Activated CD4-positive, alpha-beta T cell treated with anti-CD3 and anti-CD28 coated beads, Interleukin-2, Interleukin-4, amounts not matched to agents 100 ng/mL and 50 ng/mL, durations not matched to agents 16 hours and 8 hours (primary cell): ENCODE measurements at regions not wholly inside any gene's neighbourhood (a gene's known extent, or its start where the extent isn't known, plus 50 kb on each side); places are given as distances from the start of the nearest gene placed in this dataset.
"Not testable (repeated sequence)": the region's sequence is repeated elsewhere in the genome, so short reads cannot be mapped to it uniquely, and the experiment has no call there.

ENCODE experiments used
- DNase-seq: peaks from one replicate; pipeline ENCODE4 v3.0.0-alpha.2; 2020; ENCODE audit warnings: low spot score

DNA sequence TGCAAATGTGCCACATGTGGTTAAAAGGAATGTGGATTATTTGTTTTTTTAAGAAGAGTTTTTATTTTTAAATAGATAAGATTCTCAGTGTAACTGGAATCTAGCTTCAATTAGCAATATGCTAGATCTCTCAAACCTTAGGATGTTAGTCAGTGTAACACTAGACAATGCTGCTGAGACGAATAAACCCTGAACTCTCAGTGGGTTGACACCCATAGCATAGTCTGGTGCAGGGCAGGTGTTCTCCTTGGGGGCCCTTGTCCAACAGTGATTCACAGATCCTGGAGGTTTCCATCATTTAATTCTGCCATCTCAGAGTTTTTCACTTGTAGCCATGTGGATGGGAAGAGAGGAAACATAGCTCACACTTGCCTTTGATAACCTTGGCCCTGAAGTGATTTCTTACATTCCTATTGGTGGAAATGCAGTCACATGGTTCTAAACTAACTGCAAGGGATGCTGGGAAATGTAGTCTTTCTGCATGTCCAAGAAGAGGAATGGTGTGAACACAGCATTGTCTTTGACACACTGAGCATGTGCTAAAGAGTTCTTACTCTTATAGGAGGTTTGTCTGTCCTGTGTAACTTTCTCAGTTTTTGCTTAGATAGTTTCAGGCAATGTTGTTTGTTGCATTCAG lies 110.4 kb upstream of the EEF2KMT start:
- DNase-seq, result peak; percentile 42

DNA sequence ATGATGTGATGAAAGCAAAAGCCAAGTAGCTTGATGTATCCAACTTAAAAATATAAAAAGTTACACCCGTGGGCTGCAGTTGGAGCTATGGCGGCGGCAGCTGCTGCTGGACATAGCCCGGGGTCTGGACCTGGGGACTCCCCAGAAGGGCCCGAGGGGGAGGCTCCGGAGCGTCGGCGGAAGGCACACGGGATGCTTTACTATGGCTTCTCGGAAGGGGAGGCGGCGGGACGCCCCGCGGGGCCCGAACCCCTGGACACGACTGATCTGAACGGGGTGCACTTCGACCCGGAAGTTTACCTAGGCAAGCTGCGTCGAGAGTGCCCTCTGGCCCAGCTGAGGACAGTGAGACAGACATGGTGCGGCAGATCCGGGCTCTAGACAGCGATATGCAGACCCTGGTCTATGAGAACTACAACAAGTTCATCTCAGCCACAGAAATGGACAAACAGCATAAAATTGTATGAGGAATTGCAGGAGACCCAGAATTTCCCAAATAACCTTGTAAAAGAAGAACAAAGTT lies 109.5 kb upstream of the EEF2KMT start:
- DNase-seq, result no peak

DNA sequence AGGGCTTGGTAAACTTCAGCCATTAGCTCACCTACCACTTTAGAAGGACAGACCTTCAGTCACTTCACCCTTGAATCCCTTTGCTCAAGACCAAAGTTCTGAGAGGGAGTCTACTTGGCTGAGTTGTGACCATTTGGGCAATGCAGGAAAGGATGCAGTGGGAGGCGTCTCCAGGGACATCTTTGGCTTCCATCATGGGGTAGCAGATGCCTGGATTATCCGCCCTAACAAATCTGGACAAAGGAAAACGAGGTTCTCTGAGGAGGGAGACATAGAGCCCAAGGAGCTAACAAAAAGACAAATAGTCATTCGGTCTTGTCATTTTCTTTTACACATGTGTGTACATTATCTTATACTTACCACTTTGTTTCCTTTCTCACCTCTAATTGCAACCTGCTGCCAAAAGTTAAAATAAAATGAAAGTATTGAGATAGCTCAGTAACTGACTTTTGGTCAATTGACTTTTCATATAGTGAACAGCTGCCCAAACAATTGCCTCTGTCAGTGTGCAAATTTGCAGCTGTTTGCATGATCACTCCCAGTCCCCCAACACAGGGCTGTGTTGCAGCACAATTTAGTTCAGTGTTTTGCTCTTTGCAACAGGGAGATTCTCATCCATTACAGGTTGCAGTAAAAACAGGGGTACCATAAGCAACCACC lies 108.9 kb upstream of the EEF2KMT start:
- no peak for DNase-seq

DNA sequence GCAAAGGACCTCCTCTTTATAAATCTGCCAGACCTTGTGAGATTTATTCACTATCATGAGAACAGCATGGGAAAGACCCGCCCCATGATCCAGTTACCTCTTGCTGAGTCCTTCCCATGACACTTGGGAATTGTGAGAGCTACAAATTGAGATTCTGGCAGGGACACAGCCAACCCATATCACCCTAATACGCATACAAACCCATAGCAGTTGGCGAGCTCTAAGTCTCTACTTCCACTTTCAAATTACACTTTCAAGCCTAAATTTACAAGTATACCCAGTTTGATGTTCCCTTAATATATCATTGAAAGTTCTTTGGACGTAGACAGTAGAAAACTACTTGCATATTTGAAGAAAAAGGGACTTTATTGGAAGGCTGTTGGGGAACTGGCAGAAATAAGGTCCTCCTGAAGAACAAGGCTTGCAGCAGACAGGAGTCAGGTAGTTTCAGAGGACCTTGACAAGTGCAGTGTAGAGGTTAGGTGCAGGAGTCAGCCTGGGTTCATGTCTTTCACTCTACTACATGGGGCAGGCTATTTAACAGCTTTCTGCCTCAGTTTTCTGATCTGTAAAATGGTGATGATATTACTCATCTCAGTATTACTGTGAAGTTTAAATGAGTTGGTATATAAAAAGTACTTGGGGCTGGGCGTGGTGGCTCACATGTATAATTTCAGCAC lies 107.9 kb upstream of the EEF2KMT start:
- DNase-seq, result no peak

DNA sequence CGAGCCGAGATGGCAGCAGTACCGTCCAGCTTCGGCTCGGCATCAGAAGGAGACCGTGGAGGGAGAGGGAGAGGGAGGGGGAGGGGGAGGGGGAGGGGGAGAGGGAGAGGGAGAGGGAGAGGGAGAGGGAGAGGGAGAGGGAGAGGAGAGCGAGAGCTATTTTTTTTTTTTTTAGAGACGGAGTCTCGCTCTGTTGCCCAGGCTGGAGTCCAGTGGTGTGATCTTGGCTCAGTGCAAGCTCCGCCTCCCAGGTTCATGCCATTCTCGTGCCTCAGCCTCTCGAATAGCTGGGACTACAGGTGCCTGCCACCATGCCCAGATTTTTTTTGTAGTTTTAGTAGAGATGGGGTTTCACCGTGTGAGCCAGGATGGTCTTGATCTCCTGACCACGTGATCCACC lies 106.1 kb upstream of the EEF2KMT start:
- not testable (repeated sequence) for DNase-seq

DNA sequence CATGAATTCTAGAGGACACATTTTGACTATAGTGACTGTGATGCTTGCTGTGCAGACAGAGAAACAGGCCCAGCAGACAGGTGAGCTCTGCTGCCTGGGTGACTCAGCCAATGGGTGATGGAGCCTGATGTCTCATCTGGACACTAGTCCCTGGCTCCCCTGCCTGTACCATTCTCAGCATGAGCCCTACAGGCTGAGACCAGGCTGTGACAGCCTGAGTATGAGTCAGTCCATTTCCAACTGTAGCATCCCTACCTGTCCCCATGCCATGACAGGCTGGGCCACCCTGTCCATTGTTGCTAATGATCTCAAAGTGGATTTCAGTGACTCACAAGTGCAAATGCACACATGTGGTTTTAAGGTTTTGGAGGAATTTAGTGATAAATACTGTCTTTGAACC lies 102.5 kb upstream of the EEF2KMT start:
- DNase-seq, result no peak

DNA sequence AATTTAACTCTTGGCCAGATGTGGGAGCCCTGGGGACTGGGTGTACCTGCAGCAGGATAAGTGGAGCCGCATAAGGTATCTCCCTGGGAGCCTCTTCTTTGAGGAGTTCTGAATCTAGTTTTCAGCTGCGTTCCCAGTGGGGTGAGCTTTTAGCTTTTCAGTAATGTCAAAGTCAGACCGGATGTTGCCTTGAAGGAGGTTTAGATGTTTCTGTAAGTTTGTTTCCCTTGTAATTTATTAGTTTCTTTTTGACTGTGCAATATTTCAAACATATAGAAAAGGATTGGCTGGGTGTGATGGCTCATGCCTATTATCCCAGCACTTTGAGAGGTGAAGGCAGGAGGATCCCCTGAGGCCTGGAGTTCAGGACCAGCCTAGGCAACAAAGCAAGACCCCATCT lies 98.6 kb upstream of the EEF2KMT start:
- DNase-seq, result no peak

DNA sequence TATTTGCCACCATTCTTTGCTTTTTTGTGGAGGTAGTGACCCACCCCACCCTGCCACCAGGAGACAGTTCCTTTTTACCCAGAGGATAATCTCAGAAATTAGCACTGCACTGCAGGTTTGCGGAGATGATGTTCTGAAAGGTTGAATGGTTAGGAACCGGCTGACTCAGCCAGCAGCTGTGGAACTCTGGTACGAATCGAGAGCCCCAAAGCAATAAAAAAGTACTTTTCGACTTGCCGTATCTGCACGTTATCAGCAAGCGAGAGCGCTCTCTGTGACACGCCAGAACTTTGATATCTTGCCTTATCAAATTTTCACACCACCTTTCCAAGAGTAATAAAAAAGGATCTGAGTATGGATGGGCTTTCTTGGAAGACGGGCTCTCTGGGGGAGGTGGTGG lies 96.3 kb upstream of the EEF2KMT start:
- no peak for DNase-seq

DNA sequence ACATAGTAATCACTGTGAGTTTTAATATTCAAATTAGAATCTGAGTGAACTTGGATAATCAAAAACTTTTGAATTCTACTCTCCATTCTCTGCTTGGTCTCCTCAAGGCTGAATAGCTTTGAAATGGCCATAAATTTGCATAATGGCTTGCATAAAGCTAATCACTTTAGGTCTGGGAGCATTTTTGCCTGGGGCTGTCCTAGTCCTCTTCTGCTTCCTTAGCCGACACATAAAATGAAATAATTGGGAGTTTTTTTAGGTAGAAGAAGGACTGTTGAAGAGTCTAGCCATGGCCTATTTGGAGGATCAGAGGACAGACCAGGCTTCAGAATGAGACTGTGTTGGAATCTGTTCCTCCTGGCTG lies 91.4 kb upstream of the EEF2KMT start:
- no peak for DNase-seq

DNA sequence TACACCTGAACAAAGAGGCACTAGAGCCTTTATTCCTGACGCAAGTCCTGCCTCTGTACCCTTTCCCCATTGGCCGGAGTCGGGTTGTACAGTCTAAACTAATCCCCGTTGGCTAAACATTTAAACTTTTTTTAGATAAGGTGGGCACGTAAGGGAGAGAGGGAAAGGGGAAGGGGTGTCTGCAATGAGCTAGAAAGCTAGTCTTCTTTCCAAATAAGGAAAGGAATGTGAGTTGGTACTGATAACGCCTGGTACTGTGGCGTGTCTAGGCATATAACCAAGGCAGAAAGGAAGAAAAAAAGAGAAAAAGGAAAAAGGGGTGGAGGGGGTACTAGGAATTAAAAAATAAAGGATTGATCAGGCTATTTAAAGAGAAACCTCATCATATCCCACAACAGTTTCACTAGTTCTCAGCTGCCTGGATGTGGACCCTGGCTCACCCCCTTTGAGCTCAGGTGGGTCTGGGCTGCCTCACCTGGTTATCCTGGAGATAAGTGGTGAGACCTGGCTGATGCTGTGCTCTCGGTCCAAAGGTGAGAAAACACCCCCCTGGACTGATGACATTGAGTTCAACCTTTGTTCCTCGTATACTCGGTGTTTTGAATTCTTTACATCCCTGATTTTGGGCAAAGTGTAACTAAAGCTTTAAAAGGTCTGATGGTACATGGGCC lies 90.9 kb upstream of the EEF2KMT start:
- no peak for DNase-seq

DNA sequence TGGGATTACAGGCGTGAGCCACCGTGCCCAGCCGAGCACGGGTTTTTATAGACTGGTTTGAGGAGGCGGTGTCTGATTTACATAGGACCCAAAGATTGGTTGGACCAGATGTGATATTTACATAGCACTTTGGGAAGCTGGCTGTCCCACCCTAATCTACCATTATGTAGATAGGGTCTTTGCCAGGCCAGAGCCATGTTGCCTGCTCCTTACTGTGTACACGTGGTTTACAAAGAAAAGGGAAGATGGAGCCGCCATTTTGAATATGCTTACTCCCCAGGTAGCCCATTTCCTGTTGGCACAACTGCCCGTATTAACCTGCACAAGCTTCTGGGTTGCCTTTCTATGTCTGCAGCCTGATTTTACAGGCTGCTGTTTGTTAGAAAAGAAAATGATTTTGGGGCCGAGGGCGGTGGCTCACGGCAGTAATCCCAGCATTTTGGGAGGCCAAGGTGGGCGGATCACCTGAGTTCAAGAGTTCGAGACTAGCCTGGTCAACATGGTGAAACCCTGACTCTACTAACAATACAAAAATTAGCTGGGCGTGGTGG lies 89.9 kb upstream of the EEF2KMT start:
- no peak for DNase-seq

DNA sequence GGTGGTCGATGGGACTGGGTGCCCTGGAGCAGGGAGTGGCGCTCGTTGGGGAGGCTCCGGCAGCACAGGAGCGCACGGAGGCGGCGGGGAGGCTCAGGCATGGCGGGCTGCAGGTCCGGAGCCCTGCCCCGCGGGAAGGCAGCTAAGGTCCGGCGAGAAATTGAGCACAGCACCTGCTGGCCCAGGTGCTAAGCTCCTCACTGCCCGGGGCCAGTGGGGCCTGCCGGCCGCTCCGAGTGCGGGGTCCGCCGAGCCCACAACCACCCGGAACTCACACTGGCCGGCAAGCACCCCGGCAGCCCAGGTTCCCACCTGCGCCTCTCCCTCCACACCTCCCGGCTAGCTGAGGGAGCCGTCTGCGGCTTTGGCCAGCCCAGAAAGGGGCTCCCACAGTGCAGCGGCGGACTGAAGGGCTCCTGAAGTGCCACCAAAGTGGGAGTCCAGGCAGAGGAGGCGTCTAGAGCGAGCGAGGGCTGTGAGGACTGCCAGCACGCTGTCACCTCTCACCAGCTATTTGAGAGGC lies 88.8 kb upstream of the EEF2KMT start:
- no peak for DNase-seq

DNA sequence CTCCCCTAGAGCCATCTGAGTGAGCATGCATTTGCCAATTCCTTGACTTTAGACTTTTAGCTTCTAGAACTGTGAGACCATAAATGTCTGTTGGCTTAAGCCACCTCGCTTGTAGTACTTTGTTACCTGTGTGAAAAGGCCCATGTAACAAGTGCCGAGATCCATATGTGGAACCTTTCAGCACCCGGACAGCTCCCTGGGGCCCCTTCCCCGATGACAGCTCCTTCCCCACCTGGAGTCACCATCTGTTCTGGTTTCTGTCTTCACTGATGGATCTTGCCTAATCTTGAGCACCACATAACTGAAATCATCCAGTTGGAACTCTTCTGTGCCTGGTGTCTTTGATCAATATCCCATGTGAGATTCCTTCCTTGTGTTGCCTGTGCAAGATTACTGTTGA lies 78.9 kb upstream of the EEF2KMT start:
- DNase-seq, result no peak

DNA sequence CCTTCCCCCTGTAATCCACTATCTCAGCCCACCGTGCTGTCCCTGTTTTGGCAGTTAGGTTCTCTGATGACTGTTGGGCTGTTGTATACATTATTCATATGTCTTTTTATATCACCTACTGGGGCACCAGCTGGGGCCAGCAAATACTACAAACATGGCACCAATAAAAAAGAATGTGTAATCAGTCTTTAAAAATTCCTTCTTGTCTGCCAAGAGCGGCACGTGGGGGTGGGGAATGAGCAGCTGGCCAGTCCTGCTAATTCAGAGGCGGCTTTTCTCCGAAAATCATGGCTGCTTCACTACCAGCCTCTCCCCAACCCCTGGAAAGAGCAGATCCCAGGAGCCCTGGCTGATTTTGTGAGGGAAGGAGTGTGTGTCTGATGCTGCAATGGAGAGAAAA lies 77.7 kb upstream of the EEF2KMT start:
- DNase-seq, result no peak

DNA sequence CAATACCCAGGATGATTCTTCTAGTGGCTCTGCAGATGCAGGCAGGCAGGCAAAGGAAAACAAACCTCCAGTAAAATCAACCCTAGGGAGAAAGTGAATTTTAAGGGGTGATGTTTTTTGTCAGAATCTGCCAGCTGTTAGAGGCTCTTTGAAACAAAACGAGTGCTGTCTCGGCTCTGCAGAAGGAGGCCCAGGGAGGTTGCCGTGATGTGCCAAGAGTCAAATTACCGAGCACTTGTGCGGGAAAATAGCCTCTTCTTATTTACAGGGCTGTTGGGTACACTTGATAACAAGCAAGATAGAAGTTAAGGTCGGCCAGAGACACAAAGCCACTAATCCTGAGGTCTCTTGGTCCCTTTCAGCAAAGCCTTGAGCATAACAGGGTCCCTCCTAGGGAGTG lies 68.9 kb upstream of the EEF2KMT start:
- DNase-seq, result no peak

DNA sequence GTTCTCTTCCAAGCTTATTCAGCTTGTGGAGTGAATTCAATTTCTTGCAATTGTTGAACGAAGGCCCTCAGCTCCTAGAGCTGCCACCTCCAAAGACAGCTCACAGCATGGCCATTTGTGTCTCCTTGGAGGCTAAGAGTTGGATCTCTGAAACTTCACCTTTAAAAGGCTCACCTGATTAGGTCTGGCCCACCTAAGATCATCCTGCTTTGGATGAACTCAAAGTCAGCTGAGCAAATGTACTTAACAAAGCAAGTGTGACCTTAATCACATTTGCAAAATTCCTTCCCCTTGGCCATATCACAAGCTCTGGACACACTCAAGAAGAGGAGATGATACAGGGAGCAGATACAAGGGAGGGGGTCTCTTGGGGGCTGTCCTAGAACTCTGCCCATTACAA lies 67.8 kb upstream of the EEF2KMT start:
- DNase-seq, result not testable (repeated sequence)

DNA sequence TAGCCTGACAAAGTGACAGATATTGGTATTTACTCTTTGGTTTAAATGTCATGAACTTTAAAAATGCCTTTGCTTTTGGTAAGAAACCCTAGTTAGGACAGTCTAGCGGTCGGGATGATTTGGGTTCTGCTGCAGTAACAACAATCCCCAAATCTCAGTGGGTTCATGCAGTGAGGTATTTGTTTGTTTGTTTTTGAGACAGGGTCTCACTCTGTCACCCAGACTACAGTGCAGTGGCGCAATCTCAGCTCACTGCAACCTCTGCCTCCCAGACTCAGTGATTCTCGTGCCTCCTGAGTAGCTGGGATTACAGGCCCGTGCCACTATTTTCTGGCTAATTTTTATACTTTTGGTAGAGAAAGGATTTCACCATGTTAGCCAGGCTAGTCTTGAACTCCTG lies 65.2 kb upstream of the EEF2KMT start:
- not testable (repeated sequence) for DNase-seq

DNA sequence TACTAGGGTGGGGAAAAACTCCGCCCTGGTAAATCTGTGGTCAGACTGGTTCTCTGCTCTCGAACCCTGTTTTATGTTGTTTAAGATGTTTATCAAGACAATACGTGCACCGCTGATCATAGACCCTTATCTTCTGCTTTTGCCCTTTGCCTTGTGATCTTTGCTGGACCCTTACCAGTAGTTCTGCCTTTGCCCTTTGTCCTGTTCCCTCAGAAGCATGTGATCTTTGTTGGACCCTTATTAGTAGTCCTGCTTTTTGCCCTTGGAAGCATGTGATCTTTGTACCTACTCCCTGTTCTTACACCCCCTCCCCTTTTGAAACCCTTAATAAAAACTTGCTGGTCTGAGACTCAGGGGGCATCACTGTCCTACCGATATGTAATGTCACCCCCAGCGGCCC lies 64.3 kb upstream of the EEF2KMT start:
- not testable (repeated sequence) for DNase-seq

DNA sequence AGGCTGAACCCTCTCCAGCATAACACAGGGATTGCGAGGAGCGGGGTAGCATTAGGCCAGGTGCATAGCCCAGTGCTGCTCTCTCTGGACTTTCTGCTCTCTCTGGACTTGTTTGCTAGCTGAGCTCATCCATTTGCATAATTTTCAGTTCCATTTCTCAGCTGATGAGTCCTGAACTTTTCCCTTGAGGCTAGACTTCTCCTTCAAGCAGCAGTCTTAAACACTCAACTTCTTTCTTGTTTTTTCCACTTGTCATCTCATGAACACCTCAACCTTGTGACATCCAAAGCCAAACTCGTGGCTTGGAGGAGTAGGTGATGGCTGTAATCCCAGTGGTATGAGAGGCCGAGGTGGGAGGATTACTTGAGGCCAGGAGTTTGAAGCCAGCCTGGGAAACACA lies 62.4 kb upstream of the EEF2KMT start:
- not testable (repeated sequence) for DNase-seq

DNA sequence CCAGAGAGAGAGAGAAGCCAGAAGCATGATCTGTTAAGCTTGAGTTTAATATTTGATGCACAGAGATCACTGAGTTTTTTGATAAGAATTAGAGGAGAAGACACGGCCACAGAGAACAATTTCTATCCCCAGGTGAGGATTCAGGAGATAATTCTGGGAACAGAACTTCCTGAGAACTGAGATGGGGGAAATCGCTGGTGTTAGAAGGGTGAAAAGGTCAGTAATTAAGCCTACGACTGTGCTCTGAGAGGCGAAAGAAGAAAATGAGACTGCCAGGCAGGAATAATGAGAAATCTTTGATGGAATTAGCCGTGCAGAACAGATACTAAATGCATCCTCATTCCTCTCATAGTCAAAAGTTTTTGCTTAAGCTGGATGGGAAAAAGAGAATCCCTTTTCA lies 61.9 kb upstream of the EEF2KMT start:
- DNase-seq, result not testable (repeated sequence)

DNA sequence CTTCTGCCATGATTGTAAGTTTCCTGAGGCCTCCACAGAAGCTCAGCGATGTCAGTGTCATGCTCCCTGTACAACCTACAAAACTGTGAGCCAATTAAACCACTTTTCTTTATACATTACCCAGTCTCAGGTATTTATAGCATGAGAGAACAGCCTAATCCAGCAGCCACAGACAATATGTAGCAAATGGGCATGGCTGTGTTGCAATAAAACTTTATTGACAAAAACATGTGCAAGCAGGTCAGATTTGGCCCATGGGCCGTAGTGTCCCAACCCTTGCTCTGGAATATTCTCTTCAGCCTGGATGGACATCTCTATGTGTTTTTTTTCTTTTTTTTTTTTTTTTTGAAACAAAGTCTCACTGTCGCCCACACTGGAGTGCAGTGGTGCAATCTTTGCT lies 60.9 kb upstream of the EEF2KMT start:
- no peak for DNase-seq

DNA sequence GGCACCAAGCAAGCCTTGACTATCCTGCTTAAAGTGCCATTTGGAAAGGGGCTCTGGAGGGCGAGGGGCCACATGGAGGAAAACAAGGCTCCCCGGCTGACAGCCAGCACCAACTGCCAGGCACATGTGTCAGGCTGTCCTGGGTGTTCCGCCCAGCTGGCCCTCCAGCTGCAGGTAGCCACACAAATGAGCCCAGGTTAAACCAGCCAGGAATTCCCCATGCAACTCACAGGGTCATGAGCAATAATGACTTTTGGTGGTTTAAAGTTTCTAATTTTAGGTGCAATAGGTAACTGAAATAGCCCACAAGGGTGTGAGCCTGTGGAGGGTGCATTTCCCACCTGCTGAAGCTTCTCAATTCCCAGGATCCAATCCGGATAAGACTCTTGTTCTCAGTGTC lies 58.9 kb upstream of the EEF2KMT start:
- DNase-seq, result not testable (repeated sequence)
